WTC11 (cell line): ENCODE measurements at regions not wholly inside any gene's neighbourhood (a gene's known extent, or its start where the extent isn't known, plus 50 kb on each side); places are given as distances from the start of the nearest gene placed in this dataset.

Experiments
- ARID4B ChIP-seq: sonication (generic); formaldehyde crosslinking; IDR thresholded peaks from 2 replicates; pipeline ENCODE4 v1.8.0; 2023; ENCODE audit warnings: missing genetic modification reagents, mild to moderate bottlenecking, borderline replicate concordance
- ESRRA ChIP-seq: sonication (generic); formaldehyde crosslinking; IDR thresholded peaks from 2 replicates; pipeline ENCODE4 v1.8.1; 2022; ENCODE audit warnings: mild to moderate bottlenecking, missing genetic modification reagents, borderline replicate concordance
- FOXP1 ChIP-seq: sonication (generic); formaldehyde crosslinking; IDR thresholded peaks from 2 replicates; pipeline ENCODE4 v1.8.0; 2022; ENCODE audit warnings: missing genetic modification reagents, mild to moderate bottlenecking, moderate library complexity, borderline replicate concordance
- PRDM15 ChIP-seq: sonication (generic); formaldehyde crosslinking; IDR thresholded peaks from 2 replicates; pipeline ENCODE4 v1.8.0; 2022; ENCODE audit warnings: missing genetic modification reagents
- RORB ChIP-seq: fragments of 250-450 bp; sonication (Bioruptor Pico); IDR thresholded peaks from 2 replicates; pipeline ENCODE4 v1.9.0; 2021; ENCODE audit warnings: mild to moderate bottlenecking
- TEAD4 ChIP-seq: sonication (generic); formaldehyde crosslinking; IDR thresholded peaks from 2 replicates; pipeline ENCODE4 v1.8.0; 2022; ENCODE audit warnings: mild to moderate bottlenecking, missing genetic modification reagents
- ZNF138 ChIP-seq: sonication (generic); formaldehyde crosslinking; conservative IDR thresholded peaks from 2 replicates; pipeline ENCODE4 v1.8.1; 2022; ENCODE audit warnings: mild to moderate bottlenecking, moderate library complexity, missing genetic modification reagents
- ZNF232 ChIP-seq: sonication (generic); formaldehyde crosslinking; IDR thresholded peaks from 2 replicates; pipeline ENCODE4 v1.8.0; 2022; ENCODE audit warnings: mild to moderate bottlenecking, missing genetic modification reagents
- TF ChIP-seq, protein P1 (sequence below): sonication (generic); formaldehyde crosslinking; IDR thresholded peaks from 2 replicates; pipeline ENCODE4 v1.8.0; 2023; ENCODE audit warnings: missing genetic modification reagents
- TF ChIP-seq, protein P2 (sequence below): fragments of 200-600 bp; IDR thresholded peaks from 2 replicates; pipeline ENCODE4 v1.8.0; 2022; ENCODE audit warnings: antibody characterized with exemption
- TF ChIP-seq, protein P3 (sequence below): sonication (generic); formaldehyde crosslinking; IDR thresholded peaks from 2 replicates; pipeline ENCODE4 v1.8.1; 2022; ENCODE audit warnings: low read depth, mild to moderate bottlenecking, moderate library complexity, missing genetic modification reagents, borderline replicate concordance
- TF ChIP-seq, protein P4 (sequence below): sonication (generic); formaldehyde crosslinking; IDR thresholded peaks from 2 replicates; pipeline ENCODE4 v1.8.1; 2022; ENCODE audit warnings: low read depth, missing genetic modification reagents, borderline replicate concordance
- TF ChIP-seq, protein P5 (sequence below): sonication (generic); formaldehyde crosslinking; IDR thresholded peaks from 2 replicates; pipeline ENCODE4 v1.8.0; 2023; ENCODE audit warnings: mild to moderate bottlenecking, missing genetic modification reagents
- TF ChIP-seq, protein P6 (sequence below): sonication (generic); formaldehyde crosslinking; IDR thresholded peaks from 2 replicates; pipeline ENCODE4 v1.8.1; 2022; ENCODE audit warnings: missing genetic modification reagents, borderline replicate concordance

- TF ChIP-seq TEAD4 (CRISPR knock-in tag) (no peak), ARID4B (no peak), ESRRA (no peak), FOXP1 (CRISPR knock-in tag) (no peak), PRDM15 (CRISPR knock-in tag) (no peak), ZNF232 (CRISPR knock-in tag) (no peak), ZNF138 (CRISPR knock-in tag) (no peak), RORB (CRISPR knock-in tag) (no peak)
- TF ChIP-seq, protein P1, sequence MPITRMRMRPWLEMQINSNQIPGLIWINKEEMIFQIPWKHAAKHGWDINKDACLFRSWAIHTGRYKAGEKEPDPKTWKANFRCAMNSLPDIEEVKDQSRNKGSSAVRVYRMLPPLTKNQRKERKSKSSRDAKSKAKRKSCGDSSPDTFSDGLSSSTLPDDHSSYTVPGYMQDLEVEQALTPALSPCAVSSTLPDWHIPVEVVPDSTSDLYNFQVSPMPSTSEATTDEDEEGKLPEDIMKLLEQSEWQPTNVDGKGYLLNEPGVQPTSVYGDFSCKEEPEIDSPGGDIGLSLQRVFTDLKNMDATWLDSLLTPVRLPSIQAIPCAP (CRISPR knock-in tag): no peak
- TF ChIP-seq, protein P2, sequence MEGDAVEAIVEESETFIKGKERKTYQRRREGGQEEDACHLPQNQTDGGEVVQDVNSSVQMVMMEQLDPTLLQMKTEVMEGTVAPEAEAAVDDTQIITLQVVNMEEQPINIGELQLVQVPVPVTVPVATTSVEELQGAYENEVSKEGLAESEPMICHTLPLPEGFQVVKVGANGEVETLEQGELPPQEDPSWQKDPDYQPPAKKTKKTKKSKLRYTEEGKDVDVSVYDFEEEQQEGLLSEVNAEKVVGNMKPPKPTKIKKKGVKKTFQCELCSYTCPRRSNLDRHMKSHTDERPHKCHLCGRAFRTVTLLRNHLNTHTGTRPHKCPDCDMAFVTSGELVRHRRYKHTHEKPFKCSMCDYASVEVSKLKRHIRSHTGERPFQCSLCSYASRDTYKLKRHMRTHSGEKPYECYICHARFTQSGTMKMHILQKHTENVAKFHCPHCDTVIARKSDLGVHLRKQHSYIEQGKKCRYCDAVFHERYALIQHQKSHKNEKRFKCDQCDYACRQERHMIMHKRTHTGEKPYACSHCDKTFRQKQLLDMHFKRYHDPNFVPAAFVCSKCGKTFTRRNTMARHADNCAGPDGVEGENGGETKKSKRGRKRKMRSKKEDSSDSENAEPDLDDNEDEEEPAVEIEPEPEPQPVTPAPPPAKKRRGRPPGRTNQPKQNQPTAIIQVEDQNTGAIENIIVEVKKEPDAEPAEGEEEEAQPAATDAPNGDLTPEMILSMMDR: no peak
- TF ChIP-seq, protein P3, sequence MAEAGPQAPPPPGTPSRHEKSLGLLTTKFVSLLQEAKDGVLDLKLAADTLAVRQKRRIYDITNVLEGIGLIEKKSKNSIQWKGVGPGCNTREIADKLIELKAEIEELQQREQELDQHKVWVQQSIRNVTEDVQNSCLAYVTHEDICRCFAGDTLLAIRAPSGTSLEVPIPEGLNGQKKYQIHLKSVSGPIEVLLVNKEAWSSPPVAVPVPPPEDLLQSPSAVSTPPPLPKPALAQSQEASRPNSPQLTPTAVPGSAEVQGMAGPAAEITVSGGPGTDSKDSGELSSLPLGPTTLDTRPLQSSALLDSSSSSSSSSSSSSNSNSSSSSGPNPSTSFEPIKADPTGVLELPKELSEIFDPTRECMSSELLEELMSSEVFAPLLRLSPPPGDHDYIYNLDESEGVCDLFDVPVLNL (CRISPR knock-in tag): no peak
- TF ChIP-seq, protein P4, sequence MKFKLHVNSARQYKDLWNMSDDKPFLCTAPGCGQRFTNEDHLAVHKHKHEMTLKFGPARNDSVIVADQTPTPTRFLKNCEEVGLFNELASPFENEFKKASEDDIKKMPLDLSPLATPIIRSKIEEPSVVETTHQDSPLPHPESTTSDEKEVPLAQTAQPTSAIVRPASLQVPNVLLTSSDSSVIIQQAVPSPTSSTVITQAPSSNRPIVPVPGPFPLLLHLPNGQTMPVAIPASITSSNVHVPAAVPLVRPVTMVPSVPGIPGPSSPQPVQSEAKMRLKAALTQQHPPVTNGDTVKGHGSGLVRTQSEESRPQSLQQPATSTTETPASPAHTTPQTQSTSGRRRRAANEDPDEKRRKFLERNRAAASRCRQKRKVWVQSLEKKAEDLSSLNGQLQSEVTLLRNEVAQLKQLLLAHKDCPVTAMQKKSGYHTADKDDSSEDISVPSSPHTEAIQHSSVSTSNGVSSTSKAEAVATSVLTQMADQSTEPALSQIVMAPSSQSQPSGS (CRISPR knock-in tag): no peak
- TF ChIP-seq, protein P5, sequence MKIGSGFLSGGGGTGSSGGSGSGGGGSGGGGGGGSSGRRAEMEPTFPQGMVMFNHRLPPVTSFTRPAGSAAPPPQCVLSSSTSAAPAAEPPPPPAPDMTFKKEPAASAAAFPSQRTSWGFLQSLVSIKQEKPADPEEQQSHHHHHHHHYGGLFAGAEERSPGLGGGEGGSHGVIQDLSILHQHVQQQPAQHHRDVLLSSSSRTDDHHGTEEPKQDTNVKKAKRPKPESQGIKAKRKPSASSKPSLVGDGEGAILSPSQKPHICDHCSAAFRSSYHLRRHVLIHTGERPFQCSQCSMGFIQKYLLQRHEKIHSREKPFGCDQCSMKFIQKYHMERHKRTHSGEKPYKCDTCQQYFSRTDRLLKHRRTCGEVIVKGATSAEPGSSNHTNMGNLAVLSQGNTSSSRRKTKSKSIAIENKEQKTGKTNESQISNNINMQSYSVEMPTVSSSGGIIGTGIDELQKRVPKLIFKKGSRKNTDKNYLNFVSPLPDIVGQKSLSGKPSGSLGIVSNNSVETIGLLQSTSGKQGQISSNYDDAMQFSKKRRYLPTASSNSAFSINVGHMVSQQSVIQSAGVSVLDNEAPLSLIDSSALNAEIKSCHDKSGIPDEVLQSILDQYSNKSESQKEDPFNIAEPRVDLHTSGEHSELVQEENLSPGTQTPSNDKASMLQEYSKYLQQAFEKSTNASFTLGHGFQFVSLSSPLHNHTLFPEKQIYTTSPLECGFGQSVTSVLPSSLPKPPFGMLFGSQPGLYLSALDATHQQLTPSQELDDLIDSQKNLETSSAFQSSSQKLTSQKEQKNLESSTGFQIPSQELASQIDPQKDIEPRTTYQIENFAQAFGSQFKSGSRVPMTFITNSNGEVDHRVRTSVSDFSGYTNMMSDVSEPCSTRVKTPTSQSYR (CRISPR knock-in tag): no peak
- TF ChIP-seq, protein P6, sequence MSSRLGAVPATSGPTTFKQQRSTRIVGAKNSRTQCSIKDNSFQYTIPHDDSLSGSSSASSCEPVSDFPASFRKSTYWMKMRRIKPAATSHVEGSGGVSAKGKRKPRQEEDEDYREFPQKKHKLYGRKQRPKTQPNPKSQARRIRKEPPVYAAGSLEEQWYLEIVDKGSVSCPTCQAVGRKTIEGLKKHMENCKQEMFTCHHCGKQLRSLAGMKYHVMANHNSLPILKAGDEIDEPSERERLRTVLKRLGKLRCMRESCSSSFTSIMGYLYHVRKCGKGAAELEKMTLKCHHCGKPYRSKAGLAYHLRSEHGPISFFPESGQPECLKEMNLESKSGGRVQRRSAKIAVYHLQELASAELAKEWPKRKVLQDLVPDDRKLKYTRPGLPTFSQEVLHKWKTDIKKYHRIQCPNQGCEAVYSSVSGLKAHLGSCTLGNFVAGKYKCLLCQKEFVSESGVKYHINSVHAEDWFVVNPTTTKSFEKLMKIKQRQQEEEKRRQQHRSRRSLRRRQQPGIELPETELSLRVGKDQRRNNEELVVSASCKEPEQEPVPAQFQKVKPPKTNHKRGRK (CRISPR knock-in tag): no peak
These were observed 226.3 kb upstream of the DTNBP1 start for GRCh38 chr6:15888798-15889772.
